OCI-LY7 (cell line): ENCODE measurements at regions not wholly inside any gene's neighbourhood (a gene's known extent, or its start where the extent isn't known, plus 50 kb on each side); places are given as distances from the start of the nearest gene placed in this dataset.

ENCODE experiments used
- BruUV-seq: library from RNA; stranded (reverse); fragments of 400-500 nt; replicated peaks from 2 replicates; lab custom pipeline; 2021; lab: Mats Ljungman, UMichigan
- CTCF ChIA-PET: fragments of 300-600 bp; sonication (Branson Sonifier 250); formaldehyde crosslinking; loops from one replicate; lab custom pipeline; 2022; ENCODE audit warnings: antibody characterized with exemption; ENCODE audit not compliant: unreplicated experiment; lab: Charles Lee
- POLR2A ChIA-PET: fragments of 300-600 bp; sonication (Branson Sonifier 250); formaldehyde crosslinking; loops from one replicate; lab custom pipeline; 2022; ENCODE audit warnings: antibody characterized with exemption; lab: Charles Lee
- DNase-seq: peaks from one replicate; pipeline ENCODE4 v3.0.0-alpha.2; 2015; ENCODE audit warnings: low spot score
- H2AFZ ChIP-seq: fragments of 200-600 bp; sonication (generic), shearing (Covaris generic); 2 replicates; pipeline ENCODE4 v1.6.1; 2014; ENCODE audit warnings: mild to moderate bottlenecking, antibody characterized with exemption, low read length, moderate library complexity
- H3K27ac ChIP-seq: fragments of 200-600 bp; sonication (generic); 2 replicates; pipeline ENCODE4 v1.5.1; 2014; ENCODE audit warnings: mixed run types, low read depth, mild to moderate bottlenecking, moderate library complexity, low read length, inconsistent platforms; ENCODE audit not compliant: poor library complexity, severe bottlenecking
- H3K36me3 ChIP-seq: fragments of 200-600 bp; sonication (generic); 2 replicates; pipeline ENCODE4 v1.6.1; 2014; ENCODE audit warnings: mild to moderate bottlenecking, antibody characterized with exemption, low read length, moderate library complexity, mixed read lengths; ENCODE audit not compliant: insufficient read depth
- H3K4me1 ChIP-seq: fragments of 200-600 bp; sonication (generic); 2 replicates; pipeline ENCODE4 v1.5.1; 2014; ENCODE audit warnings: mild to moderate bottlenecking, low read length; ENCODE audit not compliant: insufficient read depth, poor library complexity, severe bottlenecking
- H3K4me2 ChIP-seq: fragments of 200-600 bp; sonication (generic); 2 replicates; pipeline ENCODE4 v1.6.1; 2014; ENCODE audit warnings: mild to moderate bottlenecking, low read length
- H3K4me3 ChIP-seq: fragments of 200-600 bp; sonication (generic); 2 replicates; pipeline ENCODE4 v1.5.1; 2014; ENCODE audit warnings: mild to moderate bottlenecking, low read depth, low read length; ENCODE audit not compliant: poor library complexity, severe bottlenecking
- H3K79me2 ChIP-seq: fragments of 200-600 bp; sonication (generic); 2 replicates; pipeline ENCODE4 v1.6.1; 2016; ENCODE audit warnings: low read depth, mild to moderate bottlenecking, low read length, moderate library complexity, mixed read lengths; ENCODE audit not compliant: insufficient read depth
- H3K9me2 ChIP-seq: fragments of 200-600 bp; sonication (generic); 2 replicates; pipeline ENCODE4 v1.6.1; 2016; ENCODE audit warnings: mild to moderate bottlenecking, low read length, mixed read lengths; ENCODE audit not compliant: insufficient read depth
- H3K9me3 ChIP-seq: fragments of 200-600 bp; sonication (generic); 2 replicates; pipeline ENCODE4 v1.6.1; 2014; ENCODE audit warnings: mild to moderate bottlenecking, mixed run types, low read length, mixed read lengths
- H4K20me1 ChIP-seq: fragments of 200-600 bp; sonication (generic); 2 replicates; pipeline ENCODE4 v1.6.1; 2014; ENCODE audit warnings: mild to moderate bottlenecking, antibody characterized with exemption, low read length, moderate library complexity, mixed read lengths; ENCODE audit not compliant: insufficient read depth
- CTCF ChIP-seq: fragments of 200-600 bp; sonication (generic); conservative IDR thresholded peaks from 2 replicates; pipeline ENCODE4 v1.5.1; 2014; ENCODE audit warnings: mild to moderate bottlenecking, antibody characterized with exemption, low read length, moderate library complexity, mixed read lengths
- EZH2phosphoT487 ChIP-seq: fragments of 200-600 bp; sonication (generic); IDR thresholded peaks from 2 replicates; pipeline ENCODE4 v1.6.1; 2018; ENCODE audit warnings: low read depth, borderline replicate concordance, mild to moderate bottlenecking, mixed run types, antibody characterized with exemption, low read length, moderate library complexity, mixed read lengths
- intact Hi-C: fragments of 100-400 bp; cut with micrococcal nuclease; formaldehyde crosslinking; loops from one replicate; pipeline ENCODE4 v1.10.0; 2022; ENCODE audit not compliant: unreplicated experiment

DNA sequence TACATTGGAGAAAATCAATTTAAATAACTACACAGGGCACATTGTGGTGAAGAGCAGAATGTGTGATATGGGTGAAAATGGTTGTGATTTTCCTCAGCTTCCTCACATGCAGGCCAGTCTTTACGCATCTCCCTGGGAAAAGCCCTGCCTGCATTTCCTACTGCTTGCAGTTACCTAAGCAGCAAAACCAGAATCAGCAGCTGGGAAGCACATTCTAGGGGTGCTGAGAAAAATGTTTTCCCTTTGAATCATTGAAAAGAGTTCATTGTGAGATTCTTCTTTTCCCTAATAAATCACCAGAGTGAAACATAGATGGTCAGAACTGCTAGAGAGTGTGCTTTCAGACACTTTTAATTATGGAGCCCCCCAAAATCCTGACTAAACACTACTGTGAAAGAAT, 656.0 kb downstream of the TDRD15 start:
- Histone ChIP-seq H3K9me3 (no peaks in the 10 kb centered on the region), H3K4me1 (no peaks in the 10 kb centered on the region), H3K27ac (no peak overlapping the region), H3K4me2 (no peak overlapping the region), H3K9me2 (no peaks in the 10 kb centered on the region), H3K4me3 (no peak overlapping the region), H3K79me2 (no peaks in the 10 kb centered on the region), H3K36me3 (no peaks in the 10 kb centered on the region), H2AFZ (no peak overlapping the region), H4K20me1 (no peaks in the 10 kb centered on the region)
- TF ChIP-seq EZH2phosphoT487 = no peak
- no peak for TF ChIP-seq CTCF
- BruUV-seq = no TSS peak
- ChIA-PET CTCF (no interaction called here), POLR2A (no interaction called here)
- no peak for DNase-seq
- intact Hi-C loops = no loop called here

DNA sequence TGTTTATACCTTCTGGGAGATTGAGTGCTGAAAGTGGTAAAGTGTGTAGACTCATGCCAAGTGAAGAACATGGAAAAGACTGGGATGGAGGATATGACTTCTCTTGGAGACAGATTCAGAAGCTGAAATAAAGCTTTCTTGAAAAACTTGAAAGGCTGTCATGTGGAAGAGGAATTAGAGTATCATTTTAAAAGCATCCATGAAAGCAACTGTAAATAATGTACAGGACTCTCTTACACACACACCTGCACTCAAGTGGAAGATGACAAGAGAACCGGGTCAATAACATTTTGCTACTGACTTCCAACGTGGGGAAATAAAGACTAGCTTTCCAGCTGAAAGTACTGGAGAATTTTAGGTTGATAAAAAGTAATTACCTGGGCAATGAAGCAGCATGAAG, 658.2 kb downstream of the TDRD15 start:
- no peak overlapping the region for H2AFZ ChIP-seq
- no peaks in the 10 kb centered on the region for H3K4me1 ChIP-seq
- BruUV-seq = no TSS peak
- no peaks in the 10 kb centered on the region for H3K79me2 ChIP-seq
- no peaks in the 10 kb centered on the region for H3K36me3 ChIP-seq
- H3K9me2 ChIP-seq = no peaks in the 10 kb centered on the region
- ChIA-PET POLR2A (no interaction called here), CTCF (no interaction called here)
- DNase-seq = no peak
- H4K20me1 ChIP-seq = no peaks in the 10 kb centered on the region
- intact Hi-C loops = no loop called here
- H3K9me3 ChIP-seq = no peaks in the 10 kb centered on the region
- TF ChIP-seq EZH2phosphoT487 (no peak), CTCF (no peak)
- H3K4me2 ChIP-seq = no peak overlapping the region
- no peak overlapping the region for H3K4me3 ChIP-seq
- no peak overlapping the region for H3K27ac ChIP-seq

DNA sequence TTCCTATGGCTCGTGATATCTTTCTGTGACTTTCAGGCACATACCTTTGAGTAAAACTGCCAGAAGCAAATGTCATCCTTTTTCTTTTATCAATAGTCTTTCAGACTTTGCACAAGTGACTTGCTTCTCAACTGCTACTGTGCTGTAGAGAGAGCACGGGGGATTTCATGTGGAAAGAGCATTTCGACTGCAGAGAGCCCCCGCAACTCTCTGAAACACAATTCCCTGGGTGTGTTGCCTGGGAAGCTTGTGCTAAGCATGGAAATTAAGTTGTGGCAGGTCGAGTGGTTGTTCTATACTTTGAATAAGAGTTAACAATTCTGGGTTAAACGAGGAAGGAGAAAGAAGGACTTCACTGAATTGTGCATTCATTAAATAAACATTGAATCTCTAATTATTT, 659.1 kb downstream of the TDRD15 start:
- ChIA-PET CTCF (no interaction called here), POLR2A (no interaction called here)
- Histone ChIP-seq H2AFZ (no peak overlapping the region), H3K4me1 (no peaks in the 10 kb centered on the region), H4K20me1 (no peaks in the 10 kb centered on the region), H3K79me2 (no peaks in the 10 kb centered on the region), H3K9me2 (no peaks in the 10 kb centered on the region), H3K27ac (no peak overlapping the region), H3K9me3 (no peaks in the 10 kb centered on the region), H3K4me2 (no peak overlapping the region), H3K36me3 (no peaks in the 10 kb centered on the region), H3K4me3 (no peak overlapping the region)
- no TSS peak for BruUV-seq
- intact Hi-C loops = no loop called here
- TF ChIP-seq CTCF (no peak), EZH2phosphoT487 (no peak)
- DNase-seq = no peak
